ENCODE measurements at regions not wholly inside any gene's neighbourhood (a gene's known extent, or its start where the extent isn't known, plus 50 kb on each side); places are given as distances from the start of the nearest gene placed in this dataset.

- TF ChIP-seq CTCF (conservative IDR thresholded peaks at IDR 0.05; ENCODE audit: low read depth, low read length) (no peak), EZH2 (IDR thresholded peaks at IDR 0.05; ENCODE audit: borderline replicate concordance, low read depth, low read length, poor library complexity, severe bottlenecking) (no peak)
Observed at GRCh38 chr3:102177075-102177755, 257.6 kb upstream of the ZPLD1 start.

Data from A673 (cell line).